ENCODE measurements at regions not wholly inside any gene's neighbourhood (a gene's known extent, or its start where the extent isn't known, plus 50 kb on each side); places are given as distances from the start of the nearest gene placed in this dataset.
A peak's percentile ranks its signal among the peaks of the same experiment; 100 is the strongest.
"Not testable (repeated sequence)": the region's sequence is repeated elsewhere in the genome, so short reads cannot be mapped to it uniquely, and the experiment has no call there.

GRCh38 chr5:44675296-44675695 is 133.5 kb upstream of the MRPS30 start:
- ATAC-seq (replicated peaks): no peak
- no peak overlapping the region for H3K4me3 Mint-ChIP-seq
- no peaks in the 10 kb centered on the region for H3K27me3 Mint-ChIP-seq
- H3K27ac Mint-ChIP-seq: no peak overlapping the region
- H3K4me1 Mint-ChIP-seq: no peaks in the 10 kb centered on the region
- no peaks in the 10 kb centered on the region for H3K36me3 Mint-ChIP-seq (ENCODE audit: low read depth)
- H3K9me3 Mint-ChIP-seq: peaks cover 8% of the 10 kb centered on the region

DNA sequence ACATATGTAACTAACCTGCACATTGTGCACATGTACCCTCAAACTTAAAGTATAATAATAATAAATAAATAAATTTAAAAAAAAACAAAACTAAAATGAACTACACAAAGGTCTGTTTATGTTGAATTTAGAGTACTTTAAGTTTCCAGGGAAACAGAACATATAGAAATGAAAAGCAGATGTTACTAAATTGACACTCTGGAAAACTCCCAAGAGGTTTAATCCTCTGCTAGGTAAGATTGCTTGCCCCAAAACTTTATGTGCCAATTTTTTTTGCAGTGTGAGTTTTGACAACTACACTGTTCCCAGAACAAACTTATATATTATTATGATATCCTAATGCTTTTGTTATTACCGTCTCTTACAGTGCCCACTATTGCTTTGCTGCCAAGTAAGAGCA is 134.3 kb upstream of the MRPS30 start:
- no peak overlapping the region for H3K27ac Mint-ChIP-seq
- no peaks in the 10 kb centered on the region for H3K27me3 Mint-ChIP-seq
- H3K36me3 Mint-ChIP-seq (ENCODE audit: low read depth): no peaks in the 10 kb centered on the region
- no peaks in the 10 kb centered on the region for H3K4me1 Mint-ChIP-seq
- ATAC-seq (replicated peaks): no peak
- H3K9me3 Mint-ChIP-seq: peaks cover 6% of the 10 kb centered on the region
- H3K4me3 Mint-ChIP-seq: no peak overlapping the region

- not testable (repeated sequence) for H3K36me3 Mint-ChIP-seq (ENCODE audit: low read depth); H3K4me3 Mint-ChIP-seq; H3K27me3 Mint-ChIP-seq; ATAC-seq (replicated peaks); H3K4me1 Mint-ChIP-seq; H3K27ac Mint-ChIP-seq
- peaks cover 12% of the 10 kb centered on the region for H3K9me3 Mint-ChIP-seq
Measured at GRCh38 chr5:44668471-44668870, 140.3 kb upstream of the MRPS30 start.

DNA sequence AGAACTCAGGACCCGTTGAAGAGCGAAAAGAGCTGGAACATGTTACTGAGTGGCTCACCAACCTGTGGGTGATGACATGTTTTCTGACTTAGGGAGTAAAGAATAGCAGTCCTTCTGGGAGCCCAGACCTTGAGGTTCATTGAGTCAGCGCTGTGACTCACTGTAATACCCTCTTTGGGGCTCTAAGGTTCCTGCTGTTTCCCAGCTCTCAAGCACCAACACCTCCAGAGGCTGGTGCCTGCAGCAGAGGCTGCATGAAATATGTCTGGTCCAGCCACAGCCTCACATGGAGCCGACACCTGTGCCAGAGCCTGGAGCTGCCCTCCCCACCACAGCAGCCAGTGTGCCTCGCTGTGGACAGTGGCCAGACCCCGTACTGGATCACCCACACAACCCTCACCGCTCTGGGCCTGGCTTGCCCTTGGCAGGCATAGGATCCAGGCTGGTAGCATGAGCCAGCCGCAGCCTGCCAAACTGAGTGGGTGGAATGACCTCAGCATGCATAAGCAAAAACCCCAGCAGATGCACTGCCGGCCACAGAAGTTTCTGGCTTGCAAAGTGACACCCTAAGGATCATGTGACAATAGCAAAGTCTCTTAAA is 143.5 kb upstream of the MRPS30 start:
- peaks cover 13% of the 10 kb centered on the region for H3K9me3 Mint-ChIP-seq
- H3K36me3 Mint-ChIP-seq (ENCODE audit: low read depth): no peaks in the 10 kb centered on the region
- H3K4me3 Mint-ChIP-seq: no peak overlapping the region
- H3K27ac Mint-ChIP-seq: no peak overlapping the region
- H3K4me1 Mint-ChIP-seq: no peaks in the 10 kb centered on the region
- peak; percentile 24 for ATAC-seq (replicated peaks)
- peaks cover 3% of the 10 kb centered on the region for H3K27me3 Mint-ChIP-seq

- Mint-ChIP-seq H3K27me3 (peaks cover 3% of the 10 kb centered on the region), H3K4me1 (no peaks in the 10 kb centered on the region), H3K9me3 (peaks cover 13% of the 10 kb centered on the region), H3K27ac (no peak overlapping the region), H3K36me3 (ENCODE audit: low read depth) (no peaks in the 10 kb centered on the region), H3K4me3 (no peak overlapping the region)
- no peak for ATAC-seq (replicated peaks)
Measured at GRCh38 chr5:44664711-44665100, 144.0 kb upstream of the MRPS30 start.

DNA sequence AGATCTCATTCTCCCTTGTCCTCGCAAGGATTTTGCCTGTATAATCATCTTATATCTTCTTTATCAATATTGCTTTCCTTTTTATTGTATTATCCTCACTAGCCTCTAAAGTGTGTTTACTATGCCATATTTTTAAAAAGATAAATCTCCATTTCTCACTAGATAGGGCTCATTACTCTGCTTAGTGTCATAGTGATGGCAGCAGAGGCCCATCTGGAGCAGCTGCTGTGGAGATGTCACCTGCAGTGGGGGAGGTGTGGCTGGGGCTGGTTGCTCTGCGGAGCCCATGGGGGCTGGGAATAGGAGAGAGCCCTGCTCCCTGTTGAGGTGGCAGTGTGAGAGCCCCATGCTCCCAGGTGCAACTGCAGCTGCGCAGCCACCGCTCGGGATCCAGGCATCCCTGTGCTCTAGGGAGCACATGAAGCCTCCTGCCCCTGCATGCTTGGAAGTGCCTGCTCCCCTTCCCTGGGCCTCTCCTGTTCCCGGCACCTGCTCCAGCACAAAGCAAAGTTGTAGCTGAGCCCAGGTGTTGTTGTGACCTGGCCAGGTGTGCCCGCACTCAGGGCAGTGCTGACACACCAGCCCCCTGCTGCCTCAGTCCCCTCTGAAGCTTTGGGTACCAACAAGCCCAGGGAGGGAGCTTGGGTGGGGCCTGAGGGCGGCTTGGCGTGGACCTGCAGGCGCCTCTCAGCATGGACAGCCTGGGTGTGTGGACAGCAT is 144.6 kb upstream of the MRPS30 start:
- Mint-ChIP-seq H3K4me1 (no peaks in the 10 kb centered on the region), H3K27ac (no peak overlapping the region), H3K27me3 (peaks cover 3% of the 10 kb centered on the region), H3K9me3 (peaks cover 13% of the 10 kb centered on the region), H3K36me3 (ENCODE audit: low read depth) (no peaks in the 10 kb centered on the region), H3K4me3 (no peak overlapping the region)
- no peak for ATAC-seq (replicated peaks)

GRCh38 chr5:44661851-44662250 is 146.9 kb upstream of the MRPS30 start:
- Mint-ChIP-seq H3K36me3 (ENCODE audit: low read depth) (no peaks in the 10 kb centered on the region), H3K27ac (no peak overlapping the region), H3K27me3 (peaks cover 3% of the 10 kb centered on the region), H3K9me3 (peaks cover 13% of the 10 kb centered on the region), H3K4me1 (no peaks in the 10 kb centered on the region), H3K4me3 (no peak overlapping the region)
- ATAC-seq (replicated peaks): no peak

DNA sequence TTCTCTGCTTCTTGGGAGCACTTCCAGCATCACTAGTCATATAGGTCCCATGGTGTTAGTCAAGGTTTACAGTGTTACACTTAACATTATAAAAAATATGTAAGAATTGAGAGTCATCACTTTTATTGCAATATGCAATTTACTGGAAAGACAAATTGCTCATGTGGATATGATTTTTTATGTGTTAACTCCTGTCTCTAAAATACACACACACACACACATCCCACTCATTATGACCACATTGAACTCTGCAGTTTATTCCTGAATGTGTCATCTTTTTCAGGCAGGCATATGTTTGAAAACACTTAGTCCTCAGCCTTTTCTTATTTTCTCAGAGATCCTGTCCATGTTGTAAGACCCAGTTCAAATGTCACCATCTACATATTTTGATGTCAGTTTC is 148.5 kb upstream of the MRPS30 start:
- H3K27me3 Mint-ChIP-seq: no peaks in the 10 kb centered on the region
- H3K4me1 Mint-ChIP-seq: no peaks in the 10 kb centered on the region
- H3K4me3 Mint-ChIP-seq: no peak overlapping the region
- H3K27ac Mint-ChIP-seq: no peak overlapping the region
- ATAC-seq (replicated peaks): no peak
- H3K9me3 Mint-ChIP-seq: peaks cover 9% of the 10 kb centered on the region
- H3K36me3 Mint-ChIP-seq (ENCODE audit: low read depth): no peaks in the 10 kb centered on the region

DNA sequence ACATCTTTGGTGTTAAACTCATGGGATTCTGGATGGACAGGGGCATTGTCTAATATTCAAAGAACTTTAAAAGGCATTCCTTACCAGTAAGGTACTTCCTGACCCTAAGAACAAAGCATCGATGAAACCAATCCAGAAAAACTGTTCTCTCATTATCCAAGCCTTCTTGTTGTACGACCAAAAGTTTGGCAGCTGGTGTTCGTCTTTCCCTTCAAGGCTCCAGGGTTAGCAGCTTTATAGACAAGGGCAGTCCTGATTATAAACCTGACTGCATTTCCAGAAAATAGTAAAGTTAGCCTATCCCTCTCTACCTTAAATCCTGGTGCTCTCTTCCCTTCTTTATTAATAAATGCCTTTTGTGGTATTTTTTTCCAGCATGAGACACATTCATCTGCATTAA is 149.4 kb upstream of the MRPS30 start:
- H3K27ac Mint-ChIP-seq: no peak overlapping the region

GRCh38 chr5:44652674-44653073 is 156.1 kb upstream of the MRPS30 start:
- ATAC-seq (replicated peaks): no peak
- H3K27ac Mint-ChIP-seq: no peak overlapping the region
- no peaks in the 10 kb centered on the region for H3K36me3 Mint-ChIP-seq (ENCODE audit: low read depth)
- peaks cover 2% of the 10 kb centered on the region for H3K9me3 Mint-ChIP-seq
- no peak overlapping the region for H3K4me3 Mint-ChIP-seq
- H3K4me1 Mint-ChIP-seq: no peaks in the 10 kb centered on the region
- no peaks in the 10 kb centered on the region for H3K27me3 Mint-ChIP-seq

More for the DNA sequence above, 149.4 kb upstream of the MRPS30 start:
- H3K9me3 Mint-ChIP-seq: peaks cover 9% of the 10 kb centered on the region
- H3K27me3 Mint-ChIP-seq: no peaks in the 10 kb centered on the region
- H3K4me1 Mint-ChIP-seq: no peaks in the 10 kb centered on the region
- no peak overlapping the region for H3K4me3 Mint-ChIP-seq
- no peak for ATAC-seq (replicated peaks)
- no peaks in the 10 kb centered on the region for H3K36me3 Mint-ChIP-seq (ENCODE audit: low read depth)

- H3K9me3 Mint-ChIP-seq: no peaks in the 10 kb centered on the region
- H3K4me1 Mint-ChIP-seq: no peaks in the 10 kb centered on the region
- no peaks in the 10 kb centered on the region for H3K36me3 Mint-ChIP-seq (ENCODE audit: low read depth)
- H3K27me3 Mint-ChIP-seq: no peaks in the 10 kb centered on the region
- no peak overlapping the region for H3K4me3 Mint-ChIP-seq
- no peak for ATAC-seq (replicated peaks)
- no peak overlapping the region for H3K27ac Mint-ChIP-seq
Measured at GRCh38 chr5:44646016-44646415, 162.7 kb upstream of the MRPS30 start.

GRCh38 chr5:44645502-44645901 is 163.2 kb upstream of the MRPS30 start:
- no peak overlapping the region for H3K27ac Mint-ChIP-seq
- no peaks in the 10 kb centered on the region for H3K27me3 Mint-ChIP-seq
- no peak overlapping the region for H3K4me3 Mint-ChIP-seq
- H3K36me3 Mint-ChIP-seq (ENCODE audit: low read depth): no peaks in the 10 kb centered on the region
- H3K4me1 Mint-ChIP-seq: no peaks in the 10 kb centered on the region
- no peaks in the 10 kb centered on the region for H3K9me3 Mint-ChIP-seq
- no peak for ATAC-seq (replicated peaks)

DNA sequence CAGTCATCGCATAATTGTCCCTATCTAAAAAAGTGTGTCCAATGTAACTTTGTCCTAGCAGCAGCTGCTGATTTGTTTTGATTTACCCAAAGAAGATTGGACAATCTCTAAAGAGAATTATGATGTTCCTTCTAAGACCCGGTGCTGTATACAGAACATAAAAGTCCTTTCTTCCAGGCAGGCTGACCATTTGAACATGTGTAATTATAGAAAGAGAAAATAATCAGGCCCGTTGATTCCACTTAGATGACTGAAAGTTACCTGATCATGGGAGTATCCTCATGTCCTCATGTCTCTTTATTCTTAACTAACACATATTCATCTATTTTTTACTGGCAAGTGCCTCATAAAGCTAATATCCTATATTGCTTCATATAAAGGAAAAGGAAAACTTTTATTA is 164.1 kb upstream of the MRPS30 start:
- H3K36me3 Mint-ChIP-seq (ENCODE audit: low read depth): no peaks in the 10 kb centered on the region
- H3K9me3 Mint-ChIP-seq: no peaks in the 10 kb centered on the region
- H3K4me1 Mint-ChIP-seq: no peaks in the 10 kb centered on the region
- no peak overlapping the region for H3K27ac Mint-ChIP-seq
- H3K27me3 Mint-ChIP-seq: no peaks in the 10 kb centered on the region
- no peak for ATAC-seq (replicated peaks)
- H3K4me3 Mint-ChIP-seq: no peak overlapping the region

DNA sequence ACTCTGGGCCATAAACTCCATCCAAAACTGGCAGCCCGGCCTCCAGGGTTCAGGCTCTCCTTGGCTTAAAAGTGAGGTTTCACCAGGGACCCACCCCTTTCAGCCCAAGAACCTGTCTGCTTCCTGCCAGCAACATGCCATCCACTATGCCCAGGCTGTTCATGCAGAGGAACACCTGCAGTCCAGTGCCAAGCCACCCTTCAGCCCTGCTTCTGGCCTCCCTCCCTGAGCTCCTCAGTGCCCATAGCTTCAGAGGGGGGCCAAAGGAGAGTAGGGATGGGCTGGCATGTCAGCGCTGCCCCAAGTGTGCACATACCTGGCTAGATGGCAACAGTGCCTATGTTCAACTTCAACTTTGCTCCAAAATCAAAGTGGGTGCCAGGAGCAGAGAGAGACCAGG is 166.9 kb upstream of the MRPS30 start:
- Mint-ChIP-seq H3K36me3 (ENCODE audit: low read depth) (no peaks in the 10 kb centered on the region), H3K27ac (no peak overlapping the region), H3K9me3 (peaks cover 4% of the 10 kb centered on the region), H3K27me3 (no peaks in the 10 kb centered on the region), H3K4me3 (no peak overlapping the region), H3K4me1 (no peaks in the 10 kb centered on the region)
- no peak for ATAC-seq (replicated peaks)

GRCh38 chr5:44640945-44641456 is 167.7 kb upstream of the MRPS30 start:
- Mint-ChIP-seq H3K27ac (no peak overlapping the region), H3K4me3 (no peak overlapping the region), H3K9me3 (peaks cover 4% of the 10 kb centered on the region), H3K4me1 (no peaks in the 10 kb centered on the region), H3K36me3 (ENCODE audit: low read depth) (no peaks in the 10 kb centered on the region), H3K27me3 (no peaks in the 10 kb centered on the region)
- no peak for ATAC-seq (replicated peaks)
